DMS53 treated with DMSO at 0.1 percent for 48 hours (cell line): ENCODE measurements at regions not wholly inside any gene's neighbourhood (a gene's known extent, or its start where the extent isn't known, plus 50 kb on each side); places are given as distances from the start of the nearest gene placed in this dataset.
"Not testable (repeated sequence)": the region's sequence is repeated elsewhere in the genome, so short reads cannot be mapped to it uniquely, and the experiment has no call there.

ENCODE experiments used
- DNase-seq: peaks from one replicate; lab custom pipeline; 2025; ENCODE audit not compliant: unreplicated experiment; lab: John Stamatoyannopoulos, UW

DNA sequence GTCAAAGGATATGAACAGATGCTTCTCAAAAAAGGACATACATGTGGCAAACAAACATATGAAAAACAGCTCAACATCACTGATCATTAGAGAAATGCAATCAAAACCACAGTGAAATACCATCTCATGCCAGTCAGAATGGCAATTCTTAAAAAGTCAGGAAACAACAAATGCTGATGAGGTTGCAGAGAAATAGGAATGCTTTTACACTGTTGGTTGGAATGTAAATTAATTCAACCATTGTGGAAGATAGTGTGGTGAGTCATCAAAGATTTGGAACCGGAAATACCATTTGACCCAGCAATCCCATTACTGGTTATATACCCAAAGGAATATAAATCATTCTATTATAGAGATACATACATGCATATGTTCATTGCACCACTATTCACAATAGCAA, 98.7 kb upstream of the PPP1R9A start:
- not testable (repeated sequence) for DNase-seq

- no peak for DNase-seq
Observed at GRCh38 chr7:94810496-94810895, 96.9 kb upstream of the PPP1R9A start.

DNA sequence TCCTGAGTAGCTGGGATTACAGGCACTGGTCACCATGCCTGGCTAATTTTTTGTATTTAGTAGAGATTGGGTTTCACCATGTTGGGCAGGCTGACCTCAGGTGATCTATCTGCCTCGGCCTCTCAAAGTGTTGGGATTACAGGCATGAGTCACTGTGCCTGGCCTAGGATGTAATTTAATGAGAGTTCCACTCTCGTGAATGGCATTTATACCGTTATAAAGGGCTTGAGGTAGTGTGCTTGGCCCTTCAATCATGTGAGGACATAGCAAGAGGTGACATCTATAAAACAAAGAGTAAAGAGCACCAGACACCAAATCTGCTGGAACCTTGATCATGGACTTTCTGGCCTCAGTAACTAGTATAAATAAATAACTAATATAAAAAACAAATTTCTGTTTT, 93.5 kb upstream of the PPP1R9A start:
- no peak for DNase-seq

GRCh38 chr7:94823947-94824346, 83.4 kb upstream of the PPP1R9A start:
- DNase-seq: peak; percentile 63

GRCh38 chr7:94829987-94830386, 77.4 kb upstream of the PPP1R9A start:
- DNase-seq: no peak

- no peak for DNase-seq
Observed at GRCh38 chr7:94832051-94832450, 75.3 kb upstream of the PPP1R9A start.

DNA sequence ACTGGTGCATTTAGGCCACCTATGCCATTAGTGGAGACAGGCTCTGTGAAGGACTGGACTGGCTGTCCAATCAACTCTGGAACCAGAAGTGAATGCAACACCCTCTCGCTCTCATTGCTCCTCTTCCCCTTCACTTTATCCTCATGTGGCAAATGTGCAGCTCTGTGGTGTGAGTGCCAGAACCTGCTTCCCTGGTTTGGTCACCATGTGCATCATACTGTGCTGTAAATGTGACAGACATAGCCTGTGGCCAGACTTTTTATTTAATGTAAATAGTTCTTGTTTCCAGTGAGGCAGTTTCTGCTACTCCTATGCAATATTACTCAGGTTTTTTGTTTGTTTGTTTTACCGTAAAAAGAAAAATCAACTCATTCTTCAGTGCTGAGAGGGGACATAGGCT, 73.0 kb upstream of the PPP1R9A start:
- DNase-seq: no peak

GRCh38 chr7:94838717-94839116, 68.7 kb upstream of the PPP1R9A start:
- DNase-seq: no peak

DNA sequence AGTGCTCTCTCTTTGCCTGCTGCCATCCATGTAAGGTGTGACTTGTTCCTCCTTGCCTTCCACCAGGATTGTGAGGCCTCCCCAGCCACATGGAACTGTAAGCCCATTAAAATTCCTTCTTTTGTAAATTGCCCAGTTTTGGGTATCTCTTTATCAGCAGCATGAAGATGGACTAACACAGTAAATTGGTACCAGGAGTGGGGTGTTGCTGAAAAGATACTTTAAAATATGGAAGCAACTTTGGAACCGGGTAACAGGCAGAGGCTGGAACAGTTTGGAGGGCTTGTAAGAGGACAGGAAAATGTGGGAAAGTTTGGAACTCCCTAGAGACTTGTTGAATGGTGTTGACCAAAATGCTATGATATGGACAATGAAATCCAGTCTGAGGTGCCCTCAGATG, 63.8 kb upstream of the PPP1R9A start:
- no peak for DNase-seq

GRCh38 chr7:94848531-94848930, 58.9 kb upstream of the PPP1R9A start:
- DNase-seq: no peak

- no peak for DNase-seq
Observed at GRCh38 chr7:94848992-94849576, 58.3 kb upstream of the PPP1R9A start.

- DNase-seq: no peak
Observed at GRCh38 chr7:94849636-94850208, 57.7 kb upstream of the PPP1R9A start.

DNA sequence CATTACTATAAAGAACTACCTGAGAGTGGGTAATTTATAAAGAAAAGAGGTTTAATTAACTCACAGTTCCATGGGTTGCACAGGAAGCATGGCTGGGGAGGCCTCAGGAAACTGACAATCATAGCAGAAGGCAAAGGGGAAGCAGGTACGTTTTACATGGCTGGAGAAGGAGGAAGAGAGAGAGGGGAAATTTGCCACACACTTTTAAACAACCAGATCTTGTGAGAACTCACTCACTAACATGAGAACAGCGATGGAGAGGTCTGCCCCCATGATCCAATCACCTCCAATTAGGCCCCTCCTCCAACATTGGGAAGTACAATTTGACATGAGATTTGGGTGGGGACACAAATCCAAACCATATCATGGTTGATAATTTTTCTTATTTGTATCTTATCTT, 51.8 kb upstream of the PPP1R9A start:
- no peak for DNase-seq

DNA sequence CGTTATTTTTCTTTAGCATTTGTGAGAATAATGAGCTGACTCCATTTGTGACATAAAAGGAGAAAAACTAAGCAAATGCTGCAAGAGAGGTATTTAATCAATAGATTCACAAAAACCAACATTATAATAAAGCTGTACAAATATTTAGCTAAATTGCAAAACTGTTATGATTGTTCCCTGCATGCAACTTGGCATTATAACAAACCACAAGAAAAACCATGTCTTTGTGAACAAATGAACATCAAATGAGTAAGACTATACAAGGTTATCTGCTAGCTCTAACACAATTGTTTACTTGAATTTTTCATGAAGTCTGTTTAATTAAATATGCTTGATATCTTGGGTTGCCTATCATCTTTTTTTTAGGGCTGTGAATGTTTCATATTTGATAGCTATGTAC, 50.8 kb upstream of the PPP1R9A start:
- DNase-seq: no peak
